HG02610 (cell line): ENCODE measurements at regions not wholly inside any gene's neighbourhood (a gene's known extent, or its start where the extent isn't known, plus 50 kb on each side); places are given as distances from the start of the nearest gene placed in this dataset.

Source experiments
- ATAC-seq: cut with Tn5 transposase; IDR thresholded peaks from one replicate; pipeline ENCODE4 v1.9.1; 2021; ENCODE audit warnings: mild to moderate bottlenecking, moderate library complexity; ENCODE audit not compliant: unreplicated experiment

DNA sequence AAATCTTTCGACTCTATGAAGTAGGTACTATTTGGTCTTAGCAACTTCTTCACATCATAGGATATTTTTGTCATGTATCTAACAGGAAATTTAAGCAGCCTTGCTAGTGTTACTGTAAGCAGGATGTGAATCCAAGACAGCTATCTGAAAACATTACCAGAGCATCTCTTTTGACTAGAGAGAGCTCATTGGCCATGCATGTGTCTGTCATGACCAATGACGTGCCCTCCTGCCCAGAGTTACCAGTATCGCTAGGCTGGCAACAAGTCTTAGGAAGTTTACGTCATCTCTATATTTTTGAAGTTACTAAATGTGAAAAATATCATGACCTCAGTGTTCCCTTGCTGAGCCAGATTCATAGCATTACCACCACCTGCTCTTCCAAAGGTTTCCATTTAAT, 130.9 kb upstream of the TP63 start:
- ATAC-seq: no peak

- no peak for ATAC-seq
These were observed 130.2 kb upstream of the TP63 start for GRCh38 chr3:189500798-189501495.

GRCh38 chr3:189502256-189502655, 128.9 kb upstream of the TP63 start:
- ATAC-seq: no peak

DNA sequence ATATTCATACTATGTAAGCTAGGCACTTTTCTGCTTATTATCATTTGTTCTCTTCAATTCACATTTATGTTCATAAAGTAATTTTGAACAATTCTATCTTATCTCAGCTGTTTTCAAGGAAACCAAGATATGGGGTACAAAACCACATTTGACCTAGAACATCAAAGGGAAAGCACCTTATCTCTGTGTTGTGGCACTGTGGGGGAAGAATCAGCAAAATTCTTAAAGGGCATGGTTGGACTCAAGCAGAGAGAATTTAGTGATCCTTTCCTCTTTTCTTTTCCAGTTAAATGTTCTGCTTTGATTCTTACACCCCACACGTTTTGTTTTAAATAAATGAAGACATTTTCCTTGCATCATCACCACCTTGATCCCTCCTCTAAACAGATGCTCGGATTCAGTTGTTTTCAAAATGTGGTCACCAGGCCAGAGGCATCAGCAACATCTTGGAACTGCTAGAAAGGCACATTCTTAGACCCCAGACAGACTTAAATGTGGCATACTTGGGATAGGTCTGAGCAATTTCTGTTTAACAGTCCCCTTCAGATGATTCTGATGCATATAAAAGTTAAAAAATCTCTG, 128.4 kb upstream of the TP63 start:
- ATAC-seq: no peak

DNA sequence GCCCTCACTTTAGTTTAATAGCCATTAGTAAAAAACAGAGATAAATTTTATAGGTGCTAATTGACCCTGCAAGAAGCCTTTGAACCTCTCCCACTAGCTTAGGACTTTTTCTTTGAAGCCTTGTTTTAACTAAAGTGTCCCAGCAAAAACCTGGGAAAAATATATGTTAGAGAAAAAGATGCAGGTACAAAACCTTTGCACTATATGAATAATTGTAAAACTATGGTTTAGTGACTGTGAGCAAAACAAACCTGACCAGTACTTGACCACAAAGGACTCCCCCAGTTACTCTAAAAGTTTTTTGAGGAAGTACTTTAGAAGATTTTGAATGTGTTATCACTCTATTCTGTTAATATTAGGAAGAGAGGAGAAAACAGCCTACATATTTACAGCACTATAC, 123.3 kb upstream of the TP63 start:
- peak; percentile 85 for ATAC-seq

DNA sequence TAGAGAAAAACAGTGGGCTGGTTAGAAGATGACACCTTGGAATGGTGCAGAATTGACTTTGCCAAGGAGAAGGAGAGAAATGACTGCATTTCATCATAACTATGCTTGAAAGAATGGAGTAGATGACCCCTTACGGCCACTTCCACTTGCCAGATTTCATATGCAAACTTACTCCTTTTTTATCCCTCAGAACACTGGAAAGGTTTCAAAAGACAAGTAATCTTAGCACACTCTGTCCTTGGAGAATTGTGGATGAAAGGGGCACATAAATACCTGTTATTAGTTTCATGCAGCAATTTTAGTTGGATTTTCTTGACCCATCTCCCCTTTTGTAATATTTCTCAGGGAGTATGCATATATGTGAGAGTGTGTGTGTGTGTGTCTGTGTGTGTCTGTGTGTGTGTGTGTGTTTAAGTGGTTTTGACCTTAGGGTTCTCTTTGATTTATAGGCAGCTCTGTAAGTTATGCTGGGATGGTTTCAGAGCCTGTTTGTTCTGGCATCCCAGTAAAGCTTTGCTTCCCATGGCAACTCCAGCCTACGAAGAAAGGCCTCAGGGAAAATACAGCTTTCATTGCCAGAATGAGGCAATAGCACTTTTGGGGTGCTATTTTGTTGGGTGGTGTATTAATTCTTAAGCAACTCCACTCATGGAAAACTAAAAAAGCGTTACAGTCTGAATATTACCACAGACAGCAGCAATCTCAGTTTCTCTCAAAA, 122.2 kb upstream of the TP63 start:
- ATAC-seq: no peak

- peak; percentile 62 for ATAC-seq
These were observed 119.2 kb upstream of the TP63 start for GRCh38 chr3:189512039-189512438.

DNA sequence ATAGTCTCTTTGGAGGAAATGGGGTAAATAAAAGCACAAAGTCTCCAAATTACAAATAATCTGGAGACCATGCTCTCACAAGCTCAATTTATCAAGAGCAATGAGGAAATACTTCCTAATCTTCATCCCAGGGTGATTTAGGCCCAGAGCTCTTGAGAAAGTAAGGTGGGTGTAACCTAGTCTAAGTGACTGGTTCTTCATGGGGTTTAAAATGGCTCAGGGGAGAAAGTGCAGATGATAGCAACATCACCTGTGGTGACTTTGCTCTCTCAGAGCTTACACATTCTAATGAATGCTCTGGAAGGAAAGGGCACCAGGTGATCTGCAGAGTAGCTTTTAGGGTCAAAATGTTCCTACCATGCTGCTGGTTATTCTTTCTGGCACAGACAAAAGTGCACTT, 118.4 kb upstream of the TP63 start:
- ATAC-seq: no peak

DNA sequence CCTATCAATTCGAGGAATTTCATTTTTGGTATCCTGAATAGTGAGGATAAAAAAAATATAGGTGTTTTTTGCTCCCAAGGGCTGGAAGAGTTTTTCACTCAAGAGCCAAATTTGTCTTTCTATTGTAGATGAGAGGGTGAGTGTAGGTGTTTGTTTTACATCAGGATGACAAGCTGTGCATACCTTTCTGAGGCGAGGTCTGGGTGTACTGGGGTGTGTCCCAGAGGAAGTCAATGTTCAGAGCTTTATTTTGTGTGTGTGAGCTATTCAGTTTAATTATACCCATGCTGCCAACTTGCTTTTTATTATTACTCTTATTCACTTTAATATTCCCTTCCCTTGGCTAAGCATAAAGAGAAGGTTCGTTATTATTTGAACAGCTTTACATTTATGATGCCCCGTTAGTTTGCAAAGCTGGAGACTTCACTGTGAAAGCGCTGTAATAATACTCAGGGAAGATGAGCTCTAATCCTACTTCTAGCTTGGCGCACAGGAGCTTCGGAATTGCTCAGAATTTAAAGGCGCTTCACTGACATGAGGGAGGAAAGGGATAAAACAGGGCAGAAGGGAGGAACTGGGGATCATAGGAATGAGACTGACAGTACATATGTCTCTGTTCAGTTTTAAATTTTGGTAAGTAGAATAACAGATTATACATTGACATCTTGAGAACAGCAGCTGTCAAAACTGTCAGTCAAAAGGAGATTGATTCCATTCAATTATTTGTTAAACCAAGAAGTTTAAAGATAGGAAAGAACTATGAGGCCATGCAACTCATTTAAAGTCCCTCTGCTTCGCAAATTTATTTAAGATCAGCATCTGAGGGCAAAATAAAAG, 117.7 kb upstream of the TP63 start:
- no peak for ATAC-seq

- no peak for ATAC-seq
These were observed 115.2 kb upstream of the TP63 start for GRCh38 chr3:189516039-189516438.

GRCh38 chr3:189517981-189518380, 113.2 kb upstream of the TP63 start:
- no peak for ATAC-seq

GRCh38 chr3:189519458-189519857, 111.7 kb upstream of the TP63 start:
- ATAC-seq: no peak

- peak; percentile 91 for ATAC-seq
These were observed 101.7 kb upstream of the TP63 start for GRCh38 chr3:189529468-189529867.

- ATAC-seq: peak; percentile 53
These were observed 101.2 kb upstream of the TP63 start for GRCh38 chr3:189529889-189530471.

- no peak for ATAC-seq
These were observed 100.4 kb upstream of the TP63 start for GRCh38 chr3:189530822-189531221.

GRCh38 chr3:189531271-189531670, 99.9 kb upstream of the TP63 start:
- no peak for ATAC-seq

DNA sequence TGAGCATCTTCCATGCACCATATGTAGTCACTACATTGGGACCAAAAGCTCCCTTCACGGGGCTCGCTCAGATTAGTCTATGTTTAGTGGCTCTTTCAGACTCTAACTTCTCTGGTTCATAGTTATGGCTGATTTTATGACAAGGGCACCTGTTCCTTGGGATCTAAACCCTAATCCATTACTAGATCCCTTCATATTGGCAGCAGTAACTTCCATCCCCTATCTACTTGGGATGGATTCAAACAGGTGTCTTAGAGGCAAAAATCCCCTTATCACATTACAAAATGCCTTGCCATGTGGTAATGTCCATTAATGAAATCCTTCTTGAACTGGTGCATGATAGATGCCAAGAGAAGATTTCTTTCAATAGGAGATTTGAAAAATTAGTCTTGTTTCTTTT, 96.7 kb upstream of the TP63 start:
- no peak for ATAC-seq

- no peak for ATAC-seq
These were observed 94.1 kb upstream of the TP63 start for GRCh38 chr3:189537135-189537534.

- ATAC-seq: no peak
These were observed 83.7 kb upstream of the TP63 start for GRCh38 chr3:189547448-189547847.

- no peak for ATAC-seq
These were observed 83.1 kb upstream of the TP63 start for GRCh38 chr3:189548053-189548452.

DNA sequence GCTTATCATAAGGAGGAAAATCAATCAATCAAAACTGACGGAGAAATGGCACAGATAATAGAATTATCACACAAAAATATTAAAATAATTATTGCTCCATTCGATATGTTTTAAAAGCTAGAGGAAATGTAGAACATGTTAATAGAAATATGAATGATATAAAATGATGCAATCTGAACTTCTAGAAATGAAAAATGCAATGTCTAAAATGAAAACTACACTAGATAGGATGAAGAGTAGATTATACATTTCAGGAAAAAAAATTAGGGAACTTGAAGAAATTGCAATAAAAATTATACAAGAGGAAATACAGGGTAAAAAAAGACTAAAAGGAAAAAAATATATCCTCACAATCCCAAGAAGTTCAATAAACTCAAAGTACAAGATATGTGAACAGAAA, 80.2 kb upstream of the TP63 start:
- no peak for ATAC-seq
